Muscle of leg (tissue), 3 donors: ENCODE measurements at regions not wholly inside any gene's neighbourhood (a gene's known extent, or its start where the extent isn't known, plus 50 kb on each side); places are given as distances from the start of the nearest gene placed in this dataset.
"Not testable (repeated sequence)": the region's sequence is repeated elsewhere in the genome, so short reads cannot be mapped to it uniquely, and the experiment has no call there.

ENCODE experiments used
- DNase-seq: peaks from one replicate; pipeline ENCODE4 v3.0.0; 2013
- H3K27ac ChIP-seq: one replicate; pipeline ENCODE4 v1.5.1; 2013; ENCODE audit warnings: mild to moderate bottlenecking, low read length, control low read depth
- H3K27me3 ChIP-seq: one replicate; pipeline ENCODE4 v1.6.1; 2013; ENCODE audit warnings: low read length; ENCODE audit not compliant: control insufficient read depth, insufficient read depth
- H3K36me3 ChIP-seq: one replicate; pipeline ENCODE4 v1.6.1; 2013; ENCODE audit warnings: low read length; ENCODE audit not compliant: control insufficient read depth, insufficient read depth
- H3K4me1 ChIP-seq: one replicate; pipeline ENCODE4 v1.6.1; 2013; ENCODE audit warnings: low read length; ENCODE audit not compliant: control insufficient read depth, insufficient read depth
- H3K4me3 ChIP-seq: one replicate; pipeline ENCODE4 v1.5.1; 2013; ENCODE audit warnings: low read length, control low read depth
- H3K9me3 ChIP-seq: replicated peaks from 2 replicates; pipeline ENCODE4 v1.6.1; 2013; ENCODE audit warnings: low read depth, low read length; ENCODE audit not compliant: control insufficient read depth
- WGBS: methylation state at CpG from one replicate; pipeline ENCODE4 v1.1.5; 2013; ENCODE audit warnings: missing lambda C conversion rate; ENCODE audit not compliant: insufficient coverage; 5-methylcytosine and 5-hydroxymethylcytosine counted together

DNA sequence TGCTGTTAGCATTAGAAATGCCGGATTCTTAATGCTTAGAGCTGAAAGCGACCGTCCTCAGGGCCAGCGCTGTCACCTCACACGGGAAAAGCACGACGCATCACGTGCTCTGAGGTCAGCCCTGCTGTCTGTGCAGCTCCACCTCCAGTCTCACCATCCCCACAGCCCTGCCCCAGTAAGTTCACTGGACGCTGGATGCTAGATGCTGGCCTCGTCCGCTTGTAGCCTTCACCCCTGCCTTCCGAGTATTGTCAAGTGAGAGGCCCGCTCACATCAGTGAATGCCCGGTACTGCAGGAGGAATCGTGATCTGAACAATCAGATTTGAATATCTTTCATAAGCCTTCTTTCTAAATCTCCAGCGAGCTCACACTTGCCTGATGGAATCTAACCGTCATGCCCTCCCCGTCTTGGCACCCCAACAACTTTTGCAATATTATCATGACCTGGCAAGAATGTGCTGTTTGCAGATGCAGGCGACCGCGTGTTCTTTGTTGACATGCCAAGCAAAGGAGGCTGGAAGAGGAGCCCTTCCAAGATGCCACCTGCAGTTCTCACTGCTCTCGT lies 64.9 kb downstream of the DLL1 start:
- Histone ChIP-seq H3K27me3 (peaks cover 3% of the 10 kb centered on the region), H3K4me1 (peaks cover 60% of the 10 kb centered on the region), H3K9me3 (no peaks in the 10 kb centered on the region), H3K4me3 (no peak overlapping the region), H3K36me3 (no peaks in the 10 kb centered on the region), H3K27ac (no peak overlapping the region)
- no peak for DNase-seq
- 80% methylated on average over 18 of the region's 22 CpGs for WGBS

DNA sequence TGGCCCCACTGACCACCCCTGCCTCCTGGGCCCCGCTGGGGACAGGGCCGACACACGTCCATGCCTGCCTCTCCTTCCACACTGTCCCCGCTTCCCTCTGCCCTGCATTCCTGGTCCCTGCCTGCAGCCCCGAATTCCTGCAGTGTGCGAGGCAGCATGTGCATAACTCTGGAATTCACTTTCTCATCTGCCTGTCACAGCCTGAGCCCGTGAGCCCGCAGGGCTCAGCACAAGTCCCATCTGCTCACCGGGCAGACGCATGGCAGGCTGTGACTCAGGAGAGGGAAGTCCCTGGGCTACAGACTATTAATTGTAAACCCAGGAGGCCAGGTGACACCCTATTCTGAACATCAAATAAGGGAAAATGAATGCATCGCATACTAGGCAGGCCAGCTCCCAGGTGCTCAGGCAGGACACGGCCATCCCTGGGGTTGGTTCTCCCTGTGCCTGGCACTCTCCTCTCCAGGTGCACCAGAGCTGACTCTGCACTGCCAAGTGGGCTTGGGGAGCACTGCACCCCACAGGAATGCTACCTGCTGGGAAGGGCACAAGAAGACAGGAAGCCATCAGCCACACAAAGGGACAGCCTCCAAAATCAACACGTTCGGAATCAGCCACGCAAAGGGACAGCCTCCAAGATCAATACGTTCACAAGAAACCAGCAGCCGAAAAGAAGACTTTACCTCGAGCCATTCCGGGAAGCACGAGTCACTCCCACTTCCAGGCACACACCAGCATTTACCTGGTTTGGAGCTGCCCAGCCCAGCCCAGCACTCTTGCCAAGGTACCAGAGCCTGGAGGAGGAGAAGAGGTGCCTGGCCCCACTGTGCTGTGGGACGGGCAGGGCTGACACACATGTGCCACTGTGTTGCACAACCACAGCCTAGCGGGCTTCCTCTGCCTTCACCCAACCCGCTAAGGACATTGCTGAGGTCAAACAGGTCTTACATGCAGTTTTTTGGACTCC lies 65.9 kb downstream of the DLL1 start:
- 53% methylated on average over 18 of the region's 23 CpGs for WGBS

DNA sequence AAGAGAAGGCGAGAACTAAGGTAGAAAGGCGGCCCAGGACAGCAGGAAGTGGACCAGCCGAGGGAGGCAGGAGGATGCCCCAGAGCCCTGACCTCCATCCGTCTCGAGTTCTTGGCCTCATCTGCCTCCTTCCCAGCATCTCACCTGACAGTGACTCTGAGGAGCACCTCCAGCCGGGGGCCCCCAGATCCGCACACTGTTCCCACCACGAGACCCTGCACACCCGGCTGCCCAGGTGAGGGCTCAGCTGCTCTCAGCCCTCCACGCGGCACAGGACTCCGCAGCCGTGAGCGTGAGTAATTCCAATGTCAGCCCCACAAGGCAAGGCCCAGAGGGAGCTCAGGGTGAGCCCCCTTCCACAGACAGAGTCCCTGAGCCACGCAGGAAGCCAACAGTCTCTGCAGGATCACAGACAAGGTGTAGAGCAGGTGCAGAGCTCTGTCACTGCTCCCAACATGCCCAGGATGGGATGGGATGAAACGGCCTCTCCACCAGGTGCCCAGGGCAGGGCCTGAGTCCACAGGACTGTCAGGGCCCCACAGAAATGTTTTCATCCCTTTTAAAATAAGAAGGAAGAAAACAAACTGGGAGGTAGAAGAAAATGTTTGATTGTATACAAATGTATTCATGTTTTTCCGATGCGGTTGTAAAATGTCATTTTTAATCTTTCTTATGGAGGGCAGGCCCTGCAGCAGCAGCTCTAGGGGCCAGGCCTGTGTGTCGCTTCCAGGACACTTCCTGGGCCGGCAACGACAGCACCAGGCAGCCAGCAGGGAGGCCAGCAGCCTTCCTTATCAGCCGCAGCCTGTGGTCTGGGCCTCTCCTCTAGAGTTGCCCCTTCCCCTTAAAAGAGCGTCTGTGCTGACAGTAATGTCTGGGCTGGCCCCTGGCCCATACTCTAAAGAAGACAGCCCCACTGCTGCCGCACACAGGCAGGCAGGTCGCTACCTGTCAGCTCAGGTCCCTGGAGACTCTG lies 66.9 kb downstream of the DLL1 start:
- DNase-seq: no peak
- 66% methylated on average over 19 of the region's 25 CpGs for WGBS
- H3K27ac ChIP-seq: no peak overlapping the region
- H3K27me3 ChIP-seq: peaks cover 3% of the 10 kb centered on the region
- no peak overlapping the region for H3K4me3 ChIP-seq
- H3K9me3 ChIP-seq: no peaks in the 10 kb centered on the region
- H3K4me1 ChIP-seq: peaks cover 43% of the 10 kb centered on the region
- H3K36me3 ChIP-seq: no peaks in the 10 kb centered on the region

More for the DNA sequence above, 65.9 kb downstream of the DLL1 start:
- H3K27me3 ChIP-seq: peaks cover 3% of the 10 kb centered on the region
- no peak for DNase-seq
- no peaks in the 10 kb centered on the region for H3K9me3 ChIP-seq
- H3K4me3 ChIP-seq: no peak overlapping the region
- H3K4me1 ChIP-seq: peaks cover 51% of the 10 kb centered on the region
- H3K27ac ChIP-seq: no peak overlapping the region
- H3K36me3 ChIP-seq: no peaks in the 10 kb centered on the region

DNA sequence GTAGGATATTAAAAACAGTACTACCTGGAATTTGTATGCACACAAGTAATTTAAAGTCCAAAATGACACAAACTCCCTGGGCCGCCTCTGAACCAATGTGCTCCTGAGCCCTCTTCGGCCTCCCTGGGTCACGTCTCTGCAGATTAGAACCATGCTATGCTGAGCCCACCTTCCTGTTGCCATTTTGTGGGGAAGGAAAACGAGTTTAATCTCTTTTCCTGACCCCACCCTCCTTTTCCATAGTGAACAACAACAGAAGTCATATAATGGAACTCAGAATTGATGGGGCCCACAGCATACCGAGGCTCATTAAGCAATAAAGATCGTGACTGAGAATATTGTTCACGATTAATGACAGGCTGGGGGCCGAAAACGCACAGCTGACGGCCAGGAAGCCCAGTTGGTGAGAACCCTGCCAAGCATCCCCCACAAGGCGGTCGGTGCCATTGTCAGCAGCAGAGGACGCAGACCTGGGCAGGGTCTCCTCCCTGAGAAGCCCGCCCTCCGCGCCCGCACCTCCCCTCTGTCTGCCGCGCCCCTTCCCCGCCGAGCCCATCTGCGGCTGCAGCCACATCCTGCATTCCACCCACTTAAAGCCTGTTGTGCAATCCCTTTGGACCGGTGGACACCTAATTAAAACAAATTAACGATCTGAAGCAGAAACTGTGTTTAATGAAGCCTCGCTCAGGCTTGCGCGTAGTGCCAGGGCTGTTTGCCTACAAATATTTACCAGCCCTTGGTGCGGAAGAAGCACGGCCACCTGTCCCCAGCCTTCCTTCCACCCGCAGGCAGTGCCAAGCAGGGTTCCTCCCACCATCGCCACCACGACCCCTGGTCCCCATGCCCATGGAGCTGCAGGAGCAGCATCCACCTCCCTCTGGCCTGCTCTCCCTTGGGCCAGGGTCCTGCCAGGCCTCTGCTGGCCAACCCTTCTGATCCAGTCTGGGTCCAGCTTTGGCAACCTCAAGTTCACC lies 68.1 kb downstream of the DLL1 start:
- Histone ChIP-seq H3K36me3 (no peaks in the 10 kb centered on the region), H3K27me3 (peaks cover 3% of the 10 kb centered on the region), H3K9me3 (no peaks in the 10 kb centered on the region), H3K4me1 (peaks cover 35% of the 10 kb centered on the region), H3K4me3 (no peak overlapping the region), H3K27ac (no peak overlapping the region)
- 57% methylated on average over 28 of the region's 32 CpGs for WGBS
- DNase-seq: no peak

DNA sequence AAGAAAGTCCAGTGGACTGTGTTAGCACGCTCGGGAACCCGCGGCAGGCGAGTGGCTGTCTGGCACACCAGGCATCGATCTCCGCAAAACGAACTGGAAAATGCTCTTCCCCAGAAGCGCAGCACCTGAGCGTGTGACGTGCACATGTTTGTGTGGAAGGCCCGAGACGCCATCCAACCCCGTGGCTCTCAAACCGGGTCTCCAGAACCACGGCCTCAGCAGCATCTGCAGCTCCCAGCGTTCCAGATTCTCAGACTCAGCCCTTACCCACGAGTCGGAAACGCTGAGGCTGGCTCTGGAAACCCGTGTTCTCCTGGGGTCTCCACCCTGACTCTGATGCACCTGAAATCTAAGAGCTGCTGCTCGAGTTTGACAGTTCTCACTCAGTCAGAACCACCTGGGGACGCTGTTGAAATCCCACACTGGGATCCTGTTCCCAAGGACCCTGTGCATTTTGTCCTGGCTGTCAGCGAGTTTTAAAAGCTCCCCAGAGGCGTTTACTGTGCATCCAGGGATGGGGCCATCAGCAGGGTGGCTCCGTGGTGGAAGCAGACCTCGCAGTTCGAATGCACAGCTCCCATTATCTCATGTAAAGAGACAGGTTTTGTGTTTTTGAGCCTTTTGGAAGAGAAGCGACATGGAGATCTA lies 69.0 kb downstream of the DLL1 start:
- WGBS: 70% methylated on average over 26 of the region's 29 CpGs
- no peak overlapping the region for H3K27ac ChIP-seq
- H3K4me3 ChIP-seq: no peak overlapping the region
- DNase-seq: no peak
- H3K27me3 ChIP-seq: peaks cover 3% of the 10 kb centered on the region
- no peaks in the 10 kb centered on the region for H3K36me3 ChIP-seq
- H3K9me3 ChIP-seq: no peaks in the 10 kb centered on the region
- peaks cover 32% of the 10 kb centered on the region for H3K4me1 ChIP-seq

DNA sequence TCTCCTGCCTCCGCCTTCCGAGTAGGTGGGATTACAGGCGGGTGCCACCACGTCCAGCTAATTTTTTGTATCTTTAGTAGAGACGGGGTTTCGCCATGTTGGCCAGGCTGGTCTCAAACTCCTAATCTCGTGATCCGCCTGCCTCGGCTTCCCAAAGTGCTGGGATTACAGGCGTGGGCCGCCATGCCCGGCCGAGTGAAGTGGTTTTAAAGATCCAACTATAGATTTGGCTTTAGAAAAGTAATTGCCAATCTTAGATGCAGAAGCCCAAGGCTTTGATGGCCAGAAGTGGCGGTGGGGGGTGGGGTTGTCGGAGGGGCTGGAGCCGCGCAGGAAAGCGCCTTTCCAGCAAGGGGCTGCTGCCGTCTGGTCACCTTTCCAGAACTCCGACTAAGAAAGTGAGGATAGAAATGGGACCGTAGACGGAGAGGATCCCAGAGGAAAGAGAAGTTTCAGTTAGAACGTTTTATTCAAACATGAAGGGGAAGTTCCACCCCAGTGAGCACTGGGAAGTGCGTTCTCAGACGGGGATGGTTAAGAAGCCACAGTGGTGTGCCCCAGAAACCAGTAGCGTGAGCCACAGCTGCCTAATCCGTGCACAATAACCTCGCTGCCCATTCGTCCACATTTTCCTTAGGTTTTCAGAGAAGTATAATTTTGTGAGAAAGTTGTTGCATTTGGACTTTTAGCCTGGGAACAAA lies 69.7 kb downstream of the DLL1 start:
- peaks cover 26% of the 10 kb centered on the region for H3K4me1 ChIP-seq
- H3K9me3 ChIP-seq: no peaks in the 10 kb centered on the region
- H3K4me3 ChIP-seq: no peak overlapping the region
- peaks cover 3% of the 10 kb centered on the region for H3K27me3 ChIP-seq
- H3K27ac ChIP-seq: no peak overlapping the region
- no peaks in the 10 kb centered on the region for H3K36me3 ChIP-seq
- WGBS: 73% methylated on average over 27 of the region's 29 CpGs
- DNase-seq: no peak

DNA sequence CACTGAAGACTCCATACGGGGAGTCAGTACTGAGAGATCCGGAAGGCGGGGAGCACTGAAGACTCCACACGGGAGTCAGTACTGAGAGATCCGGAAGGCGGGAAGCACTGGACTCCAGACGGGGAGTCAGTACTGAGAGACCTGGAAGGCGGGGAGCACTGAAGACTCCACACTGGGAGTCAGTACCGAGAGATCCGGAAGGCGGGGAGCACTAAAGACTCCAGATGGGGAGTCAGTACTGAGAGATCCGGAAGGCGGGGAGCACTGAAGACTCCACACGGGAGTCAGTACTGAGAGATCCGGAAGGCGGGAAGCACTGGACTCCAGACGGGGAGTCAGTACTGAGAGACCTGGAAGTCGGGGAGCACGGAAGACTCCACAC lies 77.2 kb downstream of the DLL1 start:
- not testable (repeated sequence) for H3K27ac ChIP-seq, H3K4me3 ChIP-seq, DNase-seq, H3K4me1 ChIP-seq, H3K36me3 ChIP-seq, H3K9me3 ChIP-seq
- WGBS: 96% methylated on average over 11 of the region's 19 CpGs
- peaks cover 15% of the 10 kb centered on the region for H3K27me3 ChIP-seq

GRCh38 chr6:170212956-170213636 lies 77.8 kb downstream of the DLL1 start:
- no peaks in the 10 kb centered on the region for H3K36me3 ChIP-seq
- peaks cover 5% of the 10 kb centered on the region for H3K4me1 ChIP-seq
- H3K4me3 ChIP-seq: no peak overlapping the region
- no peak for DNase-seq
- no peaks in the 10 kb centered on the region for H3K9me3 ChIP-seq
- H3K27ac ChIP-seq: no peak overlapping the region
- 88% methylated on average over 39 of the region's 40 CpGs for WGBS
- H3K27me3 ChIP-seq: peaks cover 15% of the 10 kb centered on the region
